Stimulated activated CD8-positive, alpha-beta memory T cell treated with anti-CD3 and anti-CD28 coated beads, Interleukin-7, amount 100 ng/mL, for 48 hours (primary cell): ENCODE measurements at regions not wholly inside any gene's neighbourhood (a gene's known extent, or its start where the extent isn't known, plus 50 kb on each side); places are given as distances from the start of the nearest gene placed in this dataset.

Source experiments
- DNase-seq, 2 donors: peaks; one replicate each; pipeline ENCODE4 v3.0.0-alpha.2; 2020; ENCODE audit warnings: low read depth in 1 of 2; ENCODE audit errors: extremely low read depth in 1 of 2

DNA sequence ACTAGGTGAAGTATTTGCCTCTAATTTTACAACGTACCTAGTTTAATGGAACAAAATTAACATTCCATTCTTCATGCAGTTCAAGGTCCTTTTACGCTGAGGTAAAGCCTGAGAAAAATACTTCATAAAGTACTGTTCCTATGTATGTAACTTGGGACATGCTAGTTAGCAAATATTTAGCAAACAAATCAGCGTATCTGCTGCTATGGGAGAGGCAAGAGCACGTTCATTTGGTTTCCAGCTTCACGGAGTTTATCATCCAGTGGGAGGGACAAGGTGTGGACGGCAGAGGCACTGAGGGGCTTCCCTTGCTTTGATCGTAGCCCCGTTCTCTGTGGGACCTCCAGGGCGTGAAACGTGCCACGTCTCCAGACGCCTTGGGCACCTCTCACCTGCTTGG, 248.8 kb downstream of the IRS2 start:
- no peak for DNase-seq

DNA sequence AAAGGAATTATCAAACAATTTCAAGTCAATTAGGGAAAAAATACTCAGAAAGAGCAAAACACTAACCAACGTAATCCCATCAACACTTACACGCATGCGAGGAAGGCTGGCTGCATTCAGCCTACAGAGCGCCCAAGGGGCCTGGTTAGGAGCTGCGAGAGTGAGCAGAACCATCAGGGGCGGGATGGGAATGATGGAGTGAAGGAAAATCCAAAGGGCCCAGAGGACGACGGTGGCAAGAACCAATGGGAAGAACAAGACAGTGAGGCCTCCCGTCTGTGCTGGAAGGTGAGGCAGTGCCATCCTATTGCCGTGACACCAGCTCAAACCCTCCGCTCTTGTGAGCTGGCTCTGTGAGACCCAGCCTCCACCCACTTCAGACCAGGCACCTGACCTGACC, 253.0 kb downstream of the IRS2 start:
- no peak for DNase-seq

DNA sequence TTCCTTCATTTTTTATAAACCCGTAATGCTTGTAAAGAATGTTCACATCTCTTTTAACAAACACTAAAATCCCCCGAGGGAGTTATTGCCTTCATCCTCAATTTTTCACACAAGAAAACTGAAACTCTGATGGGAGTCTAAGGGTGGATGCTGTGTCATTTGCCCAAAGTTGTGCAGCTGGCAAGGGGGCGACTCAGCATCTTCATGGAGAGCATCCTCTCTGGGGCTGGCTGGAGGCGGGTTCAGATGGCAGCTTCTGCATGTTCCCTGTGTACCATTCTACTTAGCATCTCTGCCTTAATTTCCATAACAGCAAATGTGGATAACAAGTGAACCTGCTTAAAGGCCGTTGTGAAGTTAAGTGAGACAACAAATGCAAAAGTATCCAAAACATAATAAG, 256.4 kb downstream of the IRS2 start:
- DNase-seq, result no peak

DNA sequence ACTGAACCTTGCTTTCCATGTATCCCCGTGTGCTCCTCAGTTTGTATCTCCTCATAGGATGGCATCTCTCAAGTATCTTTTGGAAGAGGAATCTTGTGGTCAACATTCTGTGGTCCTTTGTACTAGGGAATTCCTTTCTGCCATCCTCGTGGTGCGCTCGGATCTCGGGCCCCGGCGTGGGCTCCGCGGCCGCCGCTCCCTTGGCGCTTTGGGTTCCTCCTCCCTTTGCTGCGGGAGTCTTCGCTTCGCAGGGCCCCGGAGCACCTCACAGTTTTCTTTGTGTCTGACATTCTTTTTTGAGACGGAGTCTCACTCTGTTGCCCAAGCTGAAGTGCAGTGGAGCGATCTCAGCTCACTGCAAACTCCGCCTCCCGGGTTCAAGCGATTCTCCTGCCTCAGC, 264.7 kb downstream of the IRS2 start:
- DNase-seq, result no peak

DNA sequence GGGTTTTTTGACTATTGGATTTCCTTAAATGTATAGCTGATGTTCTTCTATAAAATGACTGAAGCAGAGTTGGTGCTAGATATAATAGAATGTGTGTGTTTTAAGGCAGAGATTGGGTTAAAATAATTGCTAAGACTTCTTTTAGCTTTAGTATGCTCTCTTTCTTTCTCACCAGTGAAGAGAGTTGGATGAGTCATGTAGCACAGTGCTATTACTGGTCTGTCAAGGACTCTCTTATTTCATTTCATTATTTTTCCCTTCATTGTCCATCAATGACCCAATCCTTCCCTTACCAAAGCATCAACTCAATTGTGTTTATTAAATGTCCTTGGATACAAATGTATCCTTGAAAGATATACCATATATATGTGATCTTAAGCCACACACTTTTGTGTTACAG, 268.9 kb downstream of the IRS2 start:
- DNase-seq, result no peak

DNA sequence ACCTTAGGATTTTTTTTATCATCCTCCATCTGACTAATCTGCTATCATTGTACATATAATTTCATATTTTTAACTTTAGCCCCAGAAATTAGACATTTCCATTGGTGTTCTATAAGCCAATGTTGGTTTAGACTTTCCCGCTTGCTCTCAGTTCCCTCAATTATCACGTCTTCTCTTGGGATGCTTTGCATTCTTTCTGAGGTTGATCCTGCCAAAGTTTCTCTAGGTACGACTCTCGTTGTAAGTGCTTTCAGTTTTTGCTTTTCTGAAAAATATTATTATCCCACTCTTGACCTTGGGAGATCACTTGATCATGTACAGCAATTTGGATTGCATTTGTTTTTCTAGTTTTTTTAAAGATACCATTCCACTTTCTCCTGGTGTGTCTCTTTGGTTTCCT, 270.2 kb downstream of the IRS2 start:
- DNase-seq, result no peak

DNA sequence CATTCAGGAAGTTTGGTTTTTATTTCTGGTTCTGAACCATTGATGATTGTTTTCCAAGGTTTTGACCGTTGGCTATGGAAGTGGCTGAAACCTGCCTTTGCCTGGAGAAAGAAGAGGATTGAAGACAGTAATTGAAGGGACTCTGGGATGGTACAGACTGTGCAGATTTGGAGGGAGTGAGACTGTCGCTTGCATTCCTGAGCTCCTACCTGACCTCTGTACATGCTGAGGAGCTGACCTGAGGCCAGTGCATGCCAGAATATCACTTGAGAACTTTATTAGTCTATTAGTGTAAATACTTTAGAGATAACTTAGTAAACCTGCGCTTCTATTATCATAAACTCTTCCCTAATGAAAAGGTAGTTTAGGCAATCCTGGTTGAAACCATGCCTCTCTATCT, 276.4 kb downstream of the IRS2 start:
- DNase-seq, result no peak

DNA sequence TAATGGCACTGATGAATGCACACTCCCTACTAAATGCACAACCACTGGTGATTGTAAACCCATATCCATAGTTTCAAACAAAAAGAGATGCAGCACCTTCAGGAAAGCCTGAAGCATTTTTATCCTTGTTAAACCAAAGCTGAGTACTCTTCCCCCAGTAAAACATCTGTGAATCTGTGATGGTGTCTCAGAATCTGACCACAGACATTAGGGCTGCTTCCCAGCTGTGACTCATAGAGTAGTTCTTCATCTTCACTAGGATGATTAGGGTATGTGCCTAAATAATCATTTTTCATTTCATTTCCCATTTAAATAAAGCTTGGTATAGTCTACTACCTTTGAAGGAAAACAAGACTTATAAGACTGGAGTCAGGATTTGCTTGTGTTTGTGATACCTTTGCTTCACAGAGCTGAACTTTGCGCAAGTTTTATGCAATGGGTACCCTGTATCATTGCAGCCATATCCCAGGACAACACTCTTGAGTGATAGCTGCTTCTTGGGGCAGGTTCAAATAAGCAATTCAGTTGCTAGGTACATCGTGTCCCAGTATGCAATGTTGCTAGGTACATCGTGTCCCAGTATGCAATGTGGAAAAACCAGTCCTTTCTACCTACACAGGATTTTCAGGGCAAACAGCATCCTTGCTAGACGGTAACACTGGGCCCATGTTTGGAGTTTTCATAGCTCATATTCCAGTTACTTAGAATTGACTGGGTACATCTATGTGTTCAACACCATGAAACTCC, 277.1 kb downstream of the IRS2 start:
- no peak for DNase-seq

DNA sequence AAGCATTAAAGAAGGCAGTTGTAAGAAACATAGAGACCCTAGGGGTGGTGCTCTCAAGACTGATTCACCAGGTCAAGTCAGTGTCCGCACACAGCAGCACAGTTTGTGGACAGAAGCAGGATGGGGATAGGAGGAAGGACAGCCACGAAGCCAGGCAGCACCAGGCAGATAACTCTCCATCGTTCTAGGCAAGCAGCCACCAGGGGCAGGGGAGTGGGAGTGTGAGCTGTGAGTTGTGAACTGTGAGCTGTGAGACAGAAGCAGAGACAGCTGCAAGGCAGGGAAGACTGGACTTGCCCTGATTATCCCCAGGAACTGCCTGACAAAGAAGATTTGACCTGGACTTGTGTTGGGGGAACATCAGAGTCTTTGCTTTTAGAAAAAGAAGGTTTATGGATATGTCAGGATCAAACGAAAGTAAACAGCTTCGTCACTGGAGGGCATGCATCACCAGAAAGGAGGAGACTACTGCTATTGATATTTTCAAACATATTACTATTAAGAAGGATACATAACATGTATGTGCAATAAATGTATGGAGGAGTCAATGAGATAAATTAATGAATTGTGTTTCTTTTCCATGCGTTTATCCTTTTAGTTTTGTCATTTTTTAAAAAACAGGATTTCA, 286.1 kb downstream of the IRS2 start:
- no peak for DNase-seq

DNA sequence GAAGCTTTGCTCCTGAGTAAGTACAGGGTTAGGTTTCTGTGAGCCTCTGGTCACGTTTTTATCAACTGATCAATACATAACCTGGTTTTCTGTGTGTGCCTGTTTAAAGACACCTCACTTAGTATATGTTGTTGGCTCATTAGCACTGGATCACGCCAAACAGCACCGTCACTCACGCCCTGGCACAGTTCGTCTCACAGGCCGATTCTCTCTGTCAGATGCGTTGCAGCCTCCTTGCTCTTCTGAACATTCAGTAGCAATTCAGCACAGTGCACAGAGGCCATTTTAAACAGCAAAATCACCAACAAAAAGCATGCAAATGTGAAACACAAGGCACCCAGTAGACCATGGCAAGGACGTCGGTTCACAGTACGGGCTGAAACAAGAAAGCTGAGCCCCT, 288.5 kb downstream of the IRS2 start:
- DNase-seq, result no peak

DNA sequence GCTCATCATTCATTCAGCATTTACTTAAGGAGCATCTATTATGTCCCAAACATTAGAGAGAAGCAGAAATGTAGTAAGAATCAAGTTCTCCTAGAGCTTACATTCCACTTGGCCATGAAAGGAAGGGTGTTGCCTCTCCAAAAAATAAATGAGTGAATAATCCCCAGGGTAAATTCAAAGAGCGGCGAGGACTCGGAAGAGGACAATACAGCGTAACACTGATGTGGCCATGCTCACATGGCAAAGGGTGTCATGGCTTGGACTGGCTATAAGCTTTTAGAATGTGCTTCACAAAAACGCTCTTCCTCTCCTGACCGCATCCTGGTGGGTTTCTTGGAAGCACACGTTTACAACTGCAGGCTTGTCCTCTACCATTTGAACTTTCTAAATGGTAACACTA, 290.2 kb downstream of the IRS2 start:
- no peak for DNase-seq

DNA sequence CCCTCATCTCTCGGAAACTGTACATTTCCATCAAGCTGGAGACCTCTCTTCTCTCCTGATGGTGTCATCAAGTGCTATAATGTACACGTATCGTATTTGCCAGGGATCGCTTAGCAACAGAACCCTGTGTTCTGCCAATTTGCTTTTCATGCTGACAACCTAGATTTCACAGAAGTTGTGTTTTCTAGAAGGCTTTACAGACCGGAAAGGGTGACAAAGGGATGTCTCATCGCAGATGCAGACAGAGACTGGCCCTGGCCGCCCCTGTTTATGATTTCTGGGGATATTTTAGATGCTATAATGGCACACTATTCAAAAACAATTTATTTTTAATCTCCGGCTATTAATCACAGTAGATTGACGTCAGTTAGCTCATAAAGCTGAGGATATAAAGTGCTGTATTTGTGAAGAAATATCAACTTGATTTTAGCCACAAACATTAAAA, 291.4 kb downstream of the IRS2 start:
- DNase-seq, result no peak

DNA sequence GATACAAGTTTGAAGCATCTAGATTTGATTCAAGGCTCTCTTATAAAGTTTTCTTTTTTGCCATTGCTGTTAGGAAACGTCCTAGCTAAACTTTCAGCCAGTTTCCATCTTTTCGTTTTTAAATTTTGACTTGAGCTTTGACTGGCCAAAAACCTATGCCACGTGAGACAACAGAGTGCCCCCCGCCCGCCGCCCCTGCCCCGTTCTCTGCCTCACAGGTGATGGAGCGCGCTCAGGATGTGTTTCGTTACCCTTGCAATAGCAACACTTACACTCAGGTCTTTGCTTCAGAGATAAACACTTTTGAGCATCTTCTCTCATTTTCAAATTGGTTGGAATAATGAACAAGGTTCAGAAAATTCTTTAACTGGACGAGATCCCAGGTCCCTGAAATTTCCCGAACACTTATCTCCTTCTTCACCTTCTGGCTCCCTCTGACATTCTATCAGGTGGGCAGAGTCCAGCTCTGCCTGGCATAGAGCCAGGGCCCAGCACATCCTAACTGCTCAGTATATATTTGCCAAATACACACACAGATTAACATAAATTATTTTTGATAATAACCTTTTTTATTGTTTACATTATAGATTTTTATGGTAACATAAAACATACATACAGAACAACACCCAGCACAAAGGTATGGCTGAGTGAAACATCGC, 301.1 kb downstream of the IRS2 start:
- DNase-seq, result no peak

DNA sequence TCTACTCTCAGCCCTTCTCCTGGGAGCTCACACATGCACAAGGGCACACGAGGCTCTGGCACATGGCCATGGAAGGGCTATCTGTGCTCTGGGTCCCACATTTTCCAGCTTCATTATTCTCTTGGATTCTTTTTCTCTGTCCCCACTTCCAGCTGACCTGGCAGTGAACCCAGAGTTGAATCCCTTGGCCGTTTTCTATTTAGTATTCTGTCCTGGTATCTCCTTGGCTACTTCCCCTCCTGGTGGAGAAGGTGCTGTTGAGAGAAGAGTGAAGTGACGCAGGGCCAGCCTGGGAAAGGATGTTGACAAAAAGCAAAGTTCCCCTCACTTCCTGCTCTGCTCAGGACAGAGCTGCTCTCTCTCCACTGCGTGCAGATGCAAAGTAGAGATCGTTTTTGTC, 303.1 kb downstream of the IRS2 start:
- no peak for DNase-seq

DNA sequence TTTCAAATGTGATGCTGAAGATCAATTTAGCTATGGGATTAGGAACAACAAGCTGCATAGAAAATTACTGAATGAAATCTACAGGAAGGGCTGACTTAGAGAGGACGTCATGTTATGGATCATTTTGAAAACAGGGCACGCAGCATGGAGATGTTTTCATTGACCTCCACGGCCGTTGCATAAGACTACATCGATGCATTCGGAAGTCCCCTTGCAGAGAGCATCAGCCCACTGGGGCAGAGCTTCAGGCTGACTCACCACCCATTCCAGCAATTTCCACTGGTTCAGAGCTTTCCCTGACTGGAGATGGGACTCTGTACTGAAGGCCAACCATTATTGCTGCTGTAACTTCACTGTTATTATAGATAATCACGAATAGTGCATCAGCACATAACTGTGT, 305.3 kb downstream of the IRS2 start:
- no peak for DNase-seq

DNA sequence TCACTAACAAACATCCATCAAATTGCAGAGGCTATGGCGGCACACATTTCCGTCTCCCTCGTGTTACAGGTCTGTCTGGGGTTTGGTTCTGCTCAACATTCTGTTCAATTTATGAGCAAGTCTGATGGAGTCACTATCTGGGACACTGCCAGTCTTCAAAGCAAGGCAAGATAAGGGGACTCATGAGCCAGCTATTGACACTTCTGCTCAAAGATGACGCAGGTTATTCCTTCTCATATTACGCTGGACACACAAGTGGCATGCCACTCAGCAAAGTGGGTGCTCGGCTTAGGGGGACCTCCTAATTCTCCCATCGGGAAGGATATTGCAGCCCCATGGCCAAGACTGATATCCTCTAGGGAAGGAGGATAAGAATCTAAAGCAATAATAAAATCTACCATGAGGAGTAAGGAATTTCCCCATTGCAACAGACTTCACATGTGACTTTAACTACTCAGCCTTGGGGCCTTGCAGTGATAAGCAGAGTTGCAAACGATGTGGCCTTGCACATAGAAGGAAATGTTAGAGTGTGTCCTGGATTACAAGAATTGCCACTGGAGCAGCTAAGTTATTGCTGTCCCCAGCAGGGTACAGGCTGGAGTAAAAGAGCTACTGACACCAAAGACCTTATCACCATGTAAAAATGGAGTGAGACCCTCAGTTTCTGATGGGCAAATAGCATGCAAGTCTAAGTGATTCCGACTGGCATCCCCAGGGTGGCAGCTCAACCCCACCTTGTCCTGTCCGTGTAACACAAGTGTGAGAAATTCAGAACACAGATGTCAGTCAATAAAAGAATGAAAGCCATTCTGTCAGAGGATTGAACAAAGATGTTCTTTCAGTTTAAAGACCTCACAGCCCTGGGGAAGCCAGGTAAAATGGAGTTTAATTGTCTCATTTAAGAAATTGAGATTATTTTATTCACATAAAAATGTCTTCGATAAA, 306.1 kb downstream of the IRS2 start:
- no peak for DNase-seq

DNA sequence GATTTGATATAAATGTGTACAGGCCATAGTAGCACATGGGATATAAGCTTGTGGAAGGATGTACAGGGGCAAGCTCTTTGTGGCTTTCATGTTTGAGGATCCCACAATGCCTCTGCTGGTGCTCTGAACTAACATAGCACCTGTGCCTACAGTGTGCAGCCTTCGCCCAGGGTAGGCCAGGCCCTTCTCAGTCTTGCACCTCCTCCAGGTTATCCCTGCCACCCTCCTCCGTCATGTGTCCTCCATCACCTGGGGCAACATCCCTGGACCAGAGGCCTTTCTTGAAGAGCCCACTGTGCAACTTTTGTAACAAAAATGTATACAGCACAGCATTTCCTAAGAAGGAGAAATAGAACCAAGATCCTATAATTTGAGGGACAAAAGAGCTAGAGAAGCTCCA, 306.8 kb downstream of the IRS2 start:
- DNase-seq, result no peak

DNA sequence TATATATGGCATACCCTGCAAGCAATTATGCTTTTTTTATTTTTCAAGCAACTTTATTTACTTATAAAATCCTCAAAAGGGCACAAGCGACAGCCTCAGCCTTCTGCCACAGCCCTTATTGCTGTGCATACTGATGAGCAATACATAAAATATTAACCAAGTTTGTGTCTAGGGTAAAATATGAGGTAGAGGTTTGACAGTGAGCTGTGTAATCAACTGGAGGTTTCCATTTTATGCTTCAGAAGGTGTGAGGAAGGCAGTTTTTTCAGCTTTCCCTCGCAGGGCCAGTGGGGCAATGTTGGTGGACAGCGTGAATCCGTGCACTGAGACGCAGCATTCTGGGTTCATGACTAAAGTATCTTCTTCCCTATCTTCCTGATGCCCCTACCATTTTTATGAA, 310.4 kb downstream of the IRS2 start:
- DNase-seq, result no peak

DNA sequence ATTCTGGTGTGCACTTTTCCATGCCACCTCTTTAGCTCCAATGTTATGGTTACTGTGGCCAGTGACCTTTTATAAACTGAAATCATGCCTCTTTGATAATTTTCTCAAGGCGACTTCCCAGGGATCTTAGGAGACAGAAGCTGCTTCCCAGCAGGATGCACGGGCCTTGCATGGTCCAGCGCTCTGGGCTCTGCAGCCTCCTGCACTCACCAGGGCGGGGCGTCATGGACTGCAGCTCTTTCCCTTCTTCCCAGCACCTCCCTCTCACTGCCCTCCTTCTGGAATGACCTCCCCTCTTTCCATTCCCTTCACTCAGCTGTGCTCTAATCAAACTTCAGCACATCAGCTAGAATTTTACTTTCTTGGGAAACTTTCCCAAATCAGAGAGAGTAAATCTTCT, 318.3 kb downstream of the IRS2 start:
- DNase-seq, result no peak

DNA sequence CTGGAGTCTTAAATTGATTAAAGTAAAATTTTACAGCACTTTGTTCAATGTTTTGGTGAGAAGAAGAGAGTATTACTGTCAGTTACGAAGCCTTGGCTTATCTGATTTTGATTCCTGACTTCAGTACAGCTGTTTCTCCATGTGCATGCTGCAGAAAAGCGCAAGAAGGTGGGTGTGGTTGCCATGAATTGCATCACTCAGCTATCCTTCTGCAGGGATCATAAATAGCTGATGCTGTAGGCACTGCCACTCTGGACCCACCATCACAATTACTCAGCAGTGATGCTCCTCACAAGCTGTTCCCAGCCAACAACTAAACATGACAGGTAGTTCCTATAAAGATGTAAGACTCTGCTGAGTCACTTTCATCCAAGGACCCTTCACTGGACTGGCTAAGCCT, 321.2 kb downstream of the IRS2 start:
- no peak for DNase-seq
